ENCODE measurements at regions not wholly inside any gene's neighbourhood (a gene's known extent, or its start where the extent isn't known, plus 50 kb on each side); places are given as distances from the start of the nearest gene placed in this dataset.

DNA sequence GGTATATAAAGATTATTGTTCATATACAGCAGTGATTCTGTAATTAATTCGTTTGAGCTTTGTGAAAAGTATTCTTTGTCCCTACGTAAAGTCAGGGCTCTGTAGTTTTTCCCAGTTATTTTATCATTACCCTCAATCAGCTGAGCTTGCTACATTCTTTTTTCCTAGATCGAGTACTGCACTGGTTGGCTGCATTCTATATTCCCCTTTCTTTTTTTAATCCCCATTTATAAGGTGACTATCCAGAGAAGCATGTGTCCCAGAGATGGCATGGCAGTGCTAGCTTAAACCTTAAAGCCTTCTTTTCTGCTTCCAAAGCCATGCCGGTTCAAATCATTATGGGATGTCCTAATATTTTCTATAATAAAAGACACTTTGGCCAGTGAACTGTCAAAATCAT is 230.1 kb upstream of the CELF2 start:
- no peak for DNase-seq

DNA sequence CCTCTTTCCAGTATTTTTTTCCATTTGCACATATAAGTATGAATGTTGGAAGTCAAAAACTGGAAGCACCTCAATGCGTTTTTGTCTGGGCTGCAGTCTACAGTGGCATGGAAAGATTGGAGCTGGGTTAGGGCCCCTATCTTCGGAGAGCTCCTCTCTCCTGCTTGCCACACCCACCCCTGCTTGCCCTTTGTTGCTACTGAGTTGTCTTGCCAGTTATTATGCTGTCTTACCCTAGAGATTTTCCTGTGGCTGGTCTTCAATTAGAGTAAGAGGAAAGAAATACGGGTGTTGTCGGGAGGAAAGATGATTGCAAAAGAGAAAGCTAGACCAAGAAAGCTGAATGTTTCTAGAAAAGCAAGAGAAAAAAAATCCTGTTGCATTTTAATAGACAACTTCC is 228.9 kb upstream of the CELF2 start:
- DNase-seq, result no peak

GRCh38 chr10:10791869-10792268 is 225.8 kb upstream of the CELF2 start:
- no peak for DNase-seq

DNA sequence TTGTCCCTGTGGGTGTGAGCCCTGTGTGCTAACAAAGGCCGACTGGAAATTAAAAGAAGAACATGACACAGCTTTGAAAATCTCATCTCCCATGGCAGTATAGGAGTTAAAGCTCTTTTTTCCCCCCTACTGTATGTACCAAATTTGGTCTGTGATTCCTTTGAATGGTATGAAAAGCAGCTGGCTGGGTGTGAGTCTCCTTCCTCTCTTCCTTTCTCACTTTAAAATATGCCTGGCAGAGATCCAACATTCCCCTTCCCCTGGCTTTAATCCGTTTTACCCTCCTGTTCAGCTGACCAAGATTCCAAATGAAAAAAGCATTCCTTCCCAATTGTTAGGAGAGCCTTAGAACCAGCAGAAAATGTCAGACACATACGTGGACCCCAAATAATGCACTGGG is 225.0 kb upstream of the CELF2 start:
- no peak for DNase-seq

DNA sequence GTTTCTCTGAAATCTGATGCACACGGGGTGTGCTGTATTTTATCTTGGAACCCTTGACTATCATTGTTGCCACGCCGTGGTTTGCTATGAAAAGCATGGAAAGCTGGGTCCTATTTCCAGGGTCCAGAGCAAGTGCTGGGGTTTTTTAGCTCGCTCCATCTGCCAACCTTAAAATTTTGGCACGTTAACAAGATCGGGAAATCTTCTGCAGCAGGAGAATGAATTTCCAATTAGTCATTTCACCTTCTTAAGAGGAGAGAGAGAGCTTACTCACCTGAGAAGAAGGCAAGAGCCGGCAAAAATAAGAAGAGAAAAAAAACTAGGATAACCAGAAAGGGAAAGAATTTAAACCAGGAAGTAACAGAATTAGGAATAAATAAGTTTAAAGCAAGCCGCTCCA is 223.6 kb upstream of the CELF2 start:
- DNase-seq, result no peak

DNA sequence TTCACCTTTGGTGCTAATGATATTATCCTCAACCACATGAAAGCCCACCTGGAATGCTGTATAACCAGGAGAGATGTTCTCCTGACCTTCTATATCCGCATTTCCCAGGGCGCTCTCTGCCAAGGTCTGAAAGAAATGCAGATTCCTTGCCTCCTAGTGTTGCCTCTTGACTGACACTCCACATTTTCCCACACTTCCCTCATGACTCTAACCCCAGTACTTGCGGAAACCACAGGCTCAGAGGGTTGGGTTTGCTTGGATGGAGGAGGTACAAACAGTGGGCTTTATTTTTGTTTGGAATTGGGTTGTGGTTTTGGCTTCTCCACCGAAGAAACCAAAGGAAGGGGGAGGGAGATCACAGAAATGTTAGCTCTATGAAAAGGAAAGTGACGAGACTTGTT is 222.9 kb upstream of the CELF2 start:
- no peak for DNase-seq

- DNase-seq, result no peak
Measured at GRCh38 chr10:10796061-10796773, 221.5 kb upstream of the CELF2 start.

GRCh38 chr10:10796774-10797415 is 220.8 kb upstream of the CELF2 start:
- DNase-seq, result no peak

- DNase-seq, result no peak
Measured at GRCh38 chr10:10797513-10797912, 220.2 kb upstream of the CELF2 start.

GRCh38 chr10:10798102-10798863 is 219.4 kb upstream of the CELF2 start:
- no peak for DNase-seq

GRCh38 chr10:10798864-10799192 is 218.8 kb upstream of the CELF2 start:
- no peak for DNase-seq

DNA sequence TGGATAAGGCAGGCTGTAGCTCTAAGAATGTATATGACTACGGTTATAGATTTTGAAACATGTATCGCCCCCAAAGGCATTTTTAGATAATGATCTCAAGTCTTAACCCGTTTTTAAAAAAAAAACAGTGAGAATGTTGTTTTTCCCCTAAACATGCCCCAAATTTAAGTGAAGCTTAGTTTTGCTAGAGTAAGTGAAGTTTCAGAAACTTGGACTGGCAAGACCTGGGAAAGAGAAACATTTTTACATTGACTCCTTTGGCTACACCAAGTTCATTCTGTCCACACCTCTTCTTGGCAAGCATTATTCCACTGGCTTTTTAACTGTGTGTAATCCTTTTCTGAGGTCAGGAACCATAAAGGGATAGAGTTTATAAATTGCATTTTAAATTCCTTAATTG is 216.7 kb upstream of the CELF2 start:
- DNase-seq, result no peak

GRCh38 chr10:10803278-10803677 is 214.4 kb upstream of the CELF2 start:
- no peak for DNase-seq

DNA sequence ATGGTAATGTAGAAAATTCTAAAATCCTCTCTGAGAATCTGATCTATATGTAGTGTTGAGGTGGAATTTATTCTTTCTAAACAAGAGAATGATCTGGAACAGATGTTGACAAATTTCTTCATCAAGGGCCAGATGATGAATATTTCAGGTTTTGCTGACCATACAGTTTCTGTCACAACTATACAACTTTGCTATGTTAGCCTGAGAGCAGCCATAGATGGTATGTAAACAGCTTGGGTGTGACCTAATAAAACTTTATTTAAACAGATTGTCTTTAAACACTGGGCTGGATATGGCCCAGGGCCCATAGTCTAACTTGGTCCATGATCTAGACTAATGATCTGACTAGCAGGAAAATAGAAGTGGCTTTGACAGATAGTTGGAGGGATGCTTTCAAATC is 213.6 kb upstream of the CELF2 start:
- no peak for DNase-seq

GRCh38 chr10:10804998-10805740 is 212.5 kb upstream of the CELF2 start:
- no peak for DNase-seq

DNA sequence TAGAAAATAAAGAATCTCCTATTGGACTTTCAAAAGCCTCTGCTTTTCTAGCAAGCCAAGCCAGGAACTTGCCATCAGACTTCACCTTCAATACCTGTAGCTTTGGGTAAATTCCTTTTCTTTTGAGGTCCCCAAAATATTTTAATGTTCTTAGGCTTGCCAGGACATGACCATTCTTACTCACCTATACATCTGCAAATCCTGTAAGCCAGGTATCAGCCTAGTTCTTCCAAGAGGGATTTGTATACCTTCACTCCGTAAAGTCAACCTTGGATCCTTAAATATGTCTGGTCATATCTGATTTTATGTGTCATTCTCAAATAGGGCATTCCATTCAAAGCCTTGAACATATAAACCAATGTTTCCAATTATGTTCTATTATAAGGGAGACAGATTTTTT is 210.6 kb upstream of the CELF2 start:
- DNase-seq, result no peak

DNA sequence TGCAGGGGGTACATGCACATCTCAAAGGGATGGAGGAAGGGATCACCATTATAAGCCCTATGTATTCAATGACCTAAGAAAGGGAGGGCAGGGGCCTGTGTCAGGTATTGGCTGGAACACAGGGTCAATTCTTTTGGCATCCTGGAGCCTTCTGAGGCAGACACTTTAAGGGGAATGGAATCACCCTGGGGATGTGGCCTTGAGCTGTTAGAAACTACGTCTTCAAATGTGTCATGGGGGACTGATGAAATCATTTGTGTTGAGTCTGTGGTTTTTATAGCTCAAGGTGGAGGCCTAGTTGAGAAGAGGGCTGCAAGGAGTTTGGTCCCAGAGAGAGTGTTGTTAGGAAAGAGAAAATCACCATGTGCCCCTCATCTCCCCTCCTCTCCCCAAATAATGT is 206.1 kb upstream of the CELF2 start:
- no peak for DNase-seq

DNA sequence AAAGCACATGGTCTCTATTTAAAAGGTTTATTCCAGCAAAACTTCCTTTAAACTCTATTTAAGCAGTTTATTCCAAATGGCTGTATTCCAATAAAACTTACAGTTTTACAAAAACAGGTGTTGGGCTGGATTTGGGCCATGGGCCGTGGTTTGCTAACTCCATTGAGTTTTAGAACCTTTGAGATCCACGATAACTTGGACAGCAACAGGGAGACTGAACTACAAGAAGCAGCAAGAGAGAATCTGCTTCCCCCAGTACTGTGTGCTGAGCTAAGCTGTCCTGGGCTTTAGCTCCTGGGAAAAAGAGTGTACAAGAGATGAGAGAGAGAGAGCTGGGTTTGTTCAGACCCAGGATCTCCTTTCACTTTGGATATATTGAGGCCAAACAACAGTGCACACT is 204.0 kb upstream of the CELF2 start:
- no peak for DNase-seq

GRCh38 chr10:10814069-10814468 is 203.6 kb upstream of the CELF2 start:
- DNase-seq, result no peak

GRCh38 chr10:10816447-10816846 is 201.2 kb upstream of the CELF2 start:
- DNase-seq, result no peak

DNA sequence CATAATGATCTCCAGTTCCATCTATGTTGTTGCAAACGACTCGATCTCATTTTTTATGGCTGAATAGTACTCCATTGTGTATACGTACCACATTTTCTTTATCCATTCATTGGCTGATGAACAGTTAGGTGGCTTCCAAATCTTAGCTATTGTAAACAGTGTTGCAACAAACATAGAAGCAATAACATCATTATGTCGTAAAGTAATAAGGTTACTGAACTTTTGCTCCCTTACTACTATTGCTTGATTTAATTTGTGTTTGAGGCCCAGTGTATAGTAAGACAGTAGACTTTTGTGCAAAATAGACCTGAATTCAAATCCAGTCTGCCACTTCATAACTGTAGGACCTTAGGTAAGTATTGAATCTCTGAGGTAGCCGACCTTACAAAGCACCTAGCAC is 200.1 kb upstream of the CELF2 start:
- no peak for DNase-seq

DNA sequence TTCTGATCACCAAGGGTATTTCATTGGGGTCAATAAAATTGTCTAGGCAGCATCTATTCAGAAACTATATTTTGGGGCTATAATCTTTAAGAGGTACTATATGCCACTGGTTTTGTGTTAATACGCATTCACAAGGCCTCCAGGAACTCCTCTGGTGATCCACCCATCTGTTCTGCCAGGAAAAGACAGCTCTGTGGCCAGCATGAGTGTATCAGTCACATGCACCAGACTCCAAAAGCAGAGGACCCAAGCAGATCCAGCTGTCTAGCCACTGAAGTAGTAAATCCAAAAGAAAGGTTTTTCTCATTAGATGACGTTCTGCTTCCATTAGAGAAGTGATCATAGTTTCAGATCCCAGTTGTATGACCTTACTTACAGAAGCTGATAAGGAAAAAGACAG is 199.6 kb upstream of the CELF2 start:
- DNase-seq, result no peak

DNA sequence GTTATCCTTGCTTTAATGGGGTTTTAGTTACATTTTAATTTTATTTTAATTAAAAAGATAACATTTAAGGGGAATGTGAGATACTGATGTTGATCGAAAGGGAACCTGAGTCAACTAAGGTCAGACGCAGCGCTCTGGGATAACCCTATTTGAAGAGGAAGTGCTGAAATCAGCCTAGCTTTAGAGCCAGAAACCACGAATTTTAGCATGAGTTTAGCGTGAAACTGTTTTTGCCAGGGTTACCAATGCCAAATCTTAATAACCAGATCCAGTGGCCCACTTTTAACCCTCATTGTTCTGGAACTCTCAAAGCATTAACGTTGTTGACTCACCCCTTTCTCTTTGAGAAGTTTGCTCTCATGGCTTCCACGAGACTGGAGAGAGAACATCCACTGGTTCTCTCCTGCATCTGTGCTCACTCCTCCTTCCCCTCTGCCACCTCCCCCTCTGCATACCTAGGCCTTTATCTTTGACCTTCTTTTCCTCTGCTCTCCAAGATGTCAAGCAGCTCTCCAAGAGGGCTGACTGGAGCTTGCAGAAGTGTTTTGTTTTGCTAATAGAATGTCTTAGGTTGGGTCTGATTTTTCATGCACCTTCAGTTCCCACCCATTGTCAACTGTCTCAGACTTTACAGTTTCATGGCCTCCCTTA is 198.3 kb upstream of the CELF2 start:
- DNase-seq, result no peak

Measured in CD4-positive, alpha-beta T cell treated with Interleukin-17A for 1 hour (primary cell).